GM18505 (cell line): ENCODE measurements at regions not wholly inside any gene's neighbourhood (a gene's known extent, or its start where the extent isn't known, plus 50 kb on each side); places are given as distances from the start of the nearest gene placed in this dataset.
"Not testable (repeated sequence)": the region's sequence is repeated elsewhere in the genome, so short reads cannot be mapped to it uniquely, and the experiment has no call there.

Experiments used
- ATAC-seq: cut with Tn5 transposase; IDR thresholded peaks from one replicate; pipeline ENCODE4 v1.9.1; 2021; ENCODE audit not compliant: unreplicated experiment
- POLR2A ChIP-seq: IDR thresholded peaks from 4 replicates; pipeline ENCODE4 v1.6.1; 2011; ENCODE audit warnings: borderline replicate concordance; ENCODE audit not compliant: insufficient read depth, insufficient read length; ENCODE audit errors: extremely low read depth

DNA sequence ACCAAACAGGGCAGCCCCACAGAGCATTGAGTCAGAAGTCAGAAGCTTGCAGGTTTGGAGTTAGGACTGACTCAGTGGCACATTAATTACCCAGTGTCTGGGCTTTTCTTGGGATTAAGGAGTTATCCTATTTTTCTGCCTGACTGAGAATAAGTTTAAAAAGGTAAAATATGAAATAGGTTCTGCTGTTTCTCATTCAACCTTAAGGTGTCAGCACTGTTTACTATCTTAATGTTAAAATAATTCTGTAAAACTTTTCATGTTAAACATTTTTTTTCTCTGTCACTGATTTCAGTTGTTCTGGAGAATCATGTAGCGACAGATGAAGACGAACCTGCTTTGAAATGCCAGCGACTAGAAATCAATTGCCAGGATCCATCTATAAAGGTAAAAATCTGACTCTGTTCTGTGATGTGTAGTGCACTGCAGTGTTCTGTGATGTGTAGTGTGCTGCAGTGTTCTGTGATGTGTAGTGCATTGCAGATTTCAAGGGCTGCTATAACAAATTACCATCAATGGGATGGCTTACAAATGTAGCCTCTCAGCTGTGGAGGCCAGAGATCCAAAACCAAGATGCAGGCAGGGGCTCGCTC lies 128.0 kb downstream of the LAT start:
- no peak for ATAC-seq
- TF ChIP-seq POLR2A = no peak

- not testable (repeated sequence) for ATAC-seq
Observed at GRCh38 chr16:29111901-29112680, 127.2 kb downstream of the LAT start.

- ATAC-seq = no peak
- no peak for TF ChIP-seq POLR2A
Observed at GRCh38 chr16:29111421-29111820, 126.6 kb downstream of the LAT start.

DNA sequence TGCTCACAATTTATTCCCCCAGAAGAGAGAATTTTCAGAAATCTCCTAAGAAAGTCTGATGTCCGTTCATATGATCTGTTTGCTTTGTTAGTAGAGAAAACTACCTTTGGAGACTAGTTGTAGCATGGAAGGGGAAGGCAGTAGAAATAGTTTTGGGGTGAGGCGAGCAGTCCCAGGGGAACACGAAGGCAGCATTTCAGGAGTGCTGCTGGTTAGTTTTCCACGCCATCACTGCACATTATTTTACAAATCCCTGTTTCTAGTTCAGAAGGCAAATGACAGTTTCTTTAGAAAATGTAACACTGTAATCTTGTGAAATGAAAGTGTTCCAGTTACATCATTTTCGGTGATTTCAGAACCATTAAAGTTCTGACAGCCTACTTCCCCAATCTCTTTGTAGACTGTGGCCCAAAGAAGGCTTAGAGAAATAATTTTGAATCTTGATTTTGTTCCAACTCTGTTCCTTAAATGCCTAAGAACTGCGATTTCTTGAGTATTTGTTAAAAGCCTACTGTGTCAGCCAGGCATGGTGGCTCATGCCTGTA lies 123.8 kb downstream of the LAT start:
- ATAC-seq = not testable (repeated sequence)

DNA sequence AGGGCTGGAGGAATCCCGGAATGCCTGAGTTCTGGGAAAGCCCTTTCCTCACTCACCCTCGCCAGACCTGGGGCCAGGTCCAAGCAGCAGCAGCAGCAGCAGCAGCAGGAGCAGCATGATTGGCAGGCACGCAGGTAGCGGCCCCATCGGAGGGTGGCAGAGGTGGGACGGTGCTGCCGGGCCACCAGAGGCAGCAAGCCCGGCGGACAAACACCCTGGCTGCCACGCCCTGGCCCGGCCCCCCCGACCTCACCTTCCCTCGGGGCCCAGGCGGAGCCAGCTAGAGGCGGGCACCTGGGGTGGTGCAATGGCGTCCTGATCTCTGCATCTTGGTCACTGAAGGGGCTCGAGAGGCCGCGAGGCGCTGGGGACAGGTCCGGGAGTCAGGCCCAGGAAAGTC lies 122.4 kb downstream of the LAT start:
- TF ChIP-seq POLR2A = no peak
- no peak for ATAC-seq

DNA sequence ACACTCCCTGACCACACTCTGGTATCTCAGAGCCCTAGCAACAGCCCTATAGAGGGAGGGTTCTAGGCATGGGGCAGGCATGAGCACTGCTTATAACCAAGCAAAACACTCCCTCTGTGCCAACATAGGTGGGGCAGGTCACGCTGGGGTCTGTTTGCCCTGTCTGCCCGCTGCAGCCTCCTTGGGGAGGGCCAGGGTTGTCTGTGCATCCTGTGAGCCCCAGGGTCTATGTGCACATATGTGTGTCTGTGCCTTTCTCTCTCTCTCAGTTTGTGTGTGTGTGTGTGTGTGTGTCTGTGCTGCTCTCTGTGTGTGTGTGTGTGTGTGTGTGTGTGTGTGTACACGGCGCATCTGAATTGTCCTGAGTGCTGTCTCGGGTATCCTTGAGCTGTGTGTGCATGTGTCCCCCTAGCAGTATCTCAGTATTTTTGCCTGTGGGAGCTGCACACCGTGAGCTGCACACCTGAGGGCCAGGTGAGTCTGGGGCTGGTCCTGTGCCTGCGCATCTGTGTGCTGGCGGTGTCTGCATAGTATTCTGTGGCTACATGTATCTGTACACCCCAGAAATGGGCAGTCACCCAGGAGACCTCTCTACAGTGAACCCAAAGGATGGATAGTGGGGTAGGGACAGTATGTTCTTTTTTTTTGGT lies 121.5 kb downstream of the LAT start:
- ATAC-seq = not testable (repeated sequence)

DNA sequence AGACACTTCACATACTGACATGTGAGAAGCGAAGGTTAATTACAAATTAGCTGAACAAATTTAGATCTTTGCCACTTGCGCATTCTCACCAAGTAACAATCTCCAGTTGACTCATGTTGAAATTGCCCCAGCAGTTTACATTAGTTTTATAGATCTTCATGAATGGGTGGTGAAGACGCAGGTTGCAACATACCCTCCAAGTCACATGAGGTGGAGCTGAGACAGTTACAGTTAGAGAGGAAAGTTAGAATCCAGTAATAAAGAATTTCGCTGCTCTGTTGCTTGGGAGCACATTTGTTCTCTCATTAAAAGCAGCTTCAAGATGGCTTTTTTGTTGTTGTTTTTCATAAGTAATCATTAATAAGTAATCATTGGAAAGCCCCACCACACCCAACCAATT lies 119.7 kb downstream of the LAT start:
- ATAC-seq = not testable (repeated sequence)

DNA sequence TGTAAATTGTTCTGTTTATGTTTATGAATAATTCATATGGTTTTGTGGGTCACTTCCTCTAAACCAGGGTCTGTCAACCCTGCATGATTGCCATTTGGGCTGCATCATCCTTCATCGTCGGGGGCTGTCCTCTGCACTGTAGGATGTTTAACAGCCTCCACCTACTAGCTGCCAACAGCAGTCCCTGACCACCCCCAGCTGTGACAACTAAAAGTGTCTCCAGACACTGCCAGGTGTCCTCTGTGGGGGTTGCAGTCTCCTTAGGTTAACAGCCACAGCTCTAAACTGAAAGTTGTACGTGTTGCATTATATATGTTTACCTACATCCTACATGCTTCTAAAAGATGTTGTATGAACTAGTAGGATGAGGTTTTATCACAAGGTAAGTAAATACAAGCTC lies 113.1 kb downstream of the LAT start:
- not testable (repeated sequence) for ATAC-seq

GRCh38 chr16:29094729-29095624 lies 110.1 kb downstream of the LAT start:
- not testable (repeated sequence) for ATAC-seq

DNA sequence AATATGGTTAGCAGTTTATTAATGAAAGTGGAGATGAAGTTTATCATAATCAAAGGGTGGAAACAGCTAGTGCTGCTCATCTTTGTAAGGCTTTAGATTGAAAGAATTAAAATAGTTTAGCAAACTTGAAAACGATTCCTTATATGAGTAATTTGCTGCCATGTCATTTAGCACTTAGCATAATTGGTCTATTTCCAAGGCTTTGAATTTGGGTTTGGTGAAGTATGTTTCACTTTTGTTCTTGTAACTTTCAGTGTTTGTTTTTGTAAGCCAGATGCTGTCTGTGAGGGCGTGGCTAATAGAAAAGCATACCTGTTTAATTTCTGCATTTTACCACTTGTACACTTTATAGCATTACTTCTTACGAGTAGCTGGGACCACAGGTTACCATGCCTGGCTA lies 109.5 kb downstream of the LAT start:
- not testable (repeated sequence) for ATAC-seq

DNA sequence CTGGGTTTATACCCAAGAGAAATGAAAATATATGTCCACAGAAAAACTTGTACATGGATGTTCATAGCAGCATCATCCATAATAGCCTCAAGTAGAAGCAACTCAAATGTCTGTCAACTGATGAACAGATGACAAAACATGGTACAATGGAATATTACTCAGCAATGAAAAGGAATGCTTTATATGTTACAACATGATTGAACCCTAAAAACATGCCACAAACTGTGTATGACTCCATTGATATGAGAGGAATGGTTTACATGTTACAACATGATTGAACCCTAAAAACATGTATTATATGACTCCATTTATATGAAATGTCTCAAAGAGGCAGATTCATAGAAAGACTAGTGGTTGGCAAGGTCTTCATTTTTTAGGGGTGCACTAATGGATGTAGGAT lies 104.8 kb downstream of the LAT start:
- ATAC-seq = not testable (repeated sequence)

- not testable (repeated sequence) for ATAC-seq
Observed at GRCh38 chr16:29087673-29088072, 102.8 kb downstream of the LAT start.

DNA sequence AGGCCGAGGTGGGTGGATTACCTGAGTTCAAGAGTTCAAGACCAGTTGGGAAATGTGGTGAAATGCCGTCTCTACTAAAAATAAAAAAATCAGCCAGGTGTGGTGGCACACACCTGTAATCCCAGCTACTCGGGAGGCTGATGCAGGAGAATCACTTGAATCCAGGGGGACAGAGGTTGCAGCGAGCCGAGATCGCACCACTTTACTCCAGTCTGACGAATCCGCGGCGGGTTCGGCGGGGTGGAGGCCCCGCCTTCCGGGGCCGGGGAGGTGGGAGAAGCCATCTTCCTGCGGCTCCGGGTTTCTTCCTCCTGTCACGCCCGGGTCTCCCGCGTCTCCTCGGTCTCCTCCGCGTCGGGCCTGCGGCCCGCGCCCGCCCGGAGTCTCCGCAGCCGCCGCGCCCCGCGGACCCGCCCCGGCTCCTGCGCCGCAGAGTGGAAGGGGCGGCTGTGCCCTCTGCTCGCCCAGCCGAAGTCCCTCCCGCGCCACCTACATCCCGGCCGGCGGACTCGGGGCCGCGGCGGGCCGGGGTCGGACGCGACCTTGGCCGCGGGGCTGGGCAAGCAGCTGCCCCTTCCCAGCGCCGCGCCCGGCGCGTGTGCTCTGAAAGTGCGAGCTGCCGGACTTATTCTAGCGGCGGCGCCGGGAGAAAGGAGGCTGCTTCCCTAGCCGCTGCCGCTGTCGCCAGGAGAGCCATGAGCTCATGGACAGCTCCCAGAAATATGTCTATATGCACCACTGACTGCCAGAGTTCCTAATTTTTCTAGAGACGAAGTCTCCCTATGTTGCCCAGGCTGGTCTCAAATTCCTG lies 97.2 kb downstream of the LAT start:
- ATAC-seq = not testable (repeated sequence)
